LNCaP clone FGC (cell line): ENCODE measurements at regions not wholly inside any gene's neighbourhood (a gene's known extent, or its start where the extent isn't known, plus 50 kb on each side); places are given as distances from the start of the nearest gene placed in this dataset.
A peak's percentile ranks its signal among the peaks of the same experiment; 100 is the strongest.
"Not testable (repeated sequence)": the region's sequence is repeated elsewhere in the genome, so short reads cannot be mapped to it uniquely, and the experiment has no call there.

ENCODE experiments used
- DNase-seq: peaks from one replicate; pipeline ENCODE4 v3.0.0-alpha.2; 2011; ENCODE audit warnings: low read depth
- H3K4me3 ChIP-seq: 2 replicates; pipeline ENCODE4 v1.5.1; 2011; ENCODE audit warnings: mild to moderate bottlenecking, low read depth, low read length, control low read depth
- CTCF ChIP-seq: IDR thresholded peaks from 2 replicates; pipeline ENCODE4 v1.5.1; 2012; ENCODE audit warnings: mild to moderate bottlenecking; ENCODE audit not compliant: control insufficient read depth, insufficient read depth; ENCODE audit errors: extremely low read depth

GRCh38 chr14:28953973-28954372, 187.4 kb downstream of the FOXG1 start:
- no peak overlapping the region for H3K4me3 ChIP-seq
- TF ChIP-seq CTCF = no peak
- no peak for DNase-seq

- H3K4me3 ChIP-seq = no peak overlapping the region
Measured at GRCh38 chr14:28966416-28967233, 200.0 kb downstream of the FOXG1 start.

GRCh38 chr14:28975084-28975483, 208.5 kb downstream of the FOXG1 start:
- no peak overlapping the region for H3K4me3 ChIP-seq
- no peak for DNase-seq
- no peak for TF ChIP-seq CTCF

More at GRCh38 chr14:28966416-28967233, 200.0 kb downstream of the FOXG1 start:
- DNase-seq = no peak
- no peak for TF ChIP-seq CTCF

- DNase-seq = peak; percentile 70
- H3K4me3 ChIP-seq = no peak overlapping the region
- TF ChIP-seq CTCF = no peak
Measured at GRCh38 chr14:28982228-28982627, 215.6 kb downstream of the FOXG1 start.

GRCh38 chr14:28983279-28983678, 216.7 kb downstream of the FOXG1 start:
- no peak for DNase-seq
- H3K4me3 ChIP-seq = no peak overlapping the region
- TF ChIP-seq CTCF = no peak

GRCh38 chr14:28987516-28987915, 220.9 kb downstream of the FOXG1 start:
- H3K4me3 ChIP-seq = no peak overlapping the region
- no peak for TF ChIP-seq CTCF
- DNase-seq = no peak

GRCh38 chr14:28997196-28997595, 230.6 kb downstream of the FOXG1 start:
- not testable (repeated sequence) for H3K4me3 ChIP-seq, DNase-seq
